ENCODE measurements at regions not wholly inside any gene's neighbourhood (a gene's known extent, or its start where the extent isn't known, plus 50 kb on each side); places are given as distances from the start of the nearest gene placed in this dataset.
"Not testable (repeated sequence)": the region's sequence is repeated elsewhere in the genome, so short reads cannot be mapped to it uniquely, and the experiment has no call there.

GRCh38 chr11:122604621-122605020 lies 50.9 kb upstream of the UBASH3B start:
- no peaks in the 10 kb centered on the region for H3K9me3 Mint-ChIP-seq
- H3K36me3 Mint-ChIP-seq = no peaks in the 10 kb centered on the region
- POLR2A ChIA-PET = no interaction called here
- H3K27me3 Mint-ChIP-seq = peaks cover 0 to 9% (median 0%) of the 10 kb centered on the region in 5 donors
- DNase-seq = no peak
- no peak overlapping the region for H3K4me3 Mint-ChIP-seq
- peaks cover 0 to 5% (median 0%) of the 10 kb centered on the region in 4 donors for H3K4me1 Mint-ChIP-seq
- H3K27ac Mint-ChIP-seq = no peak overlapping the region
- ATAC-seq = no peak

- DNase-seq = no peak
- Mint-ChIP-seq H3K27me3 (peaks cover 0 to 11% (median 3%) of the 10 kb centered on the region in 5 donors), H3K27ac (peak overlapping the region in 1 of 10 donors; percentile 44), H3K9me3 (no peaks in the 10 kb centered on the region), H3K36me3 (no peaks in the 10 kb centered on the region), H3K4me1 (peaks cover 0 to 5% (median 0%) of the 10 kb centered on the region in 4 donors), H3K4me3 (no peak overlapping the region)
- no peak for ATAC-seq
- POLR2A ChIA-PET = no interaction called here
Measured at GRCh38 chr11:122601141-122602125, 54.1 kb upstream of the UBASH3B start.

- peak overlapping the region in 1 of 10 donors; percentile 44 for H3K27ac Mint-ChIP-seq
- H3K36me3 Mint-ChIP-seq = no peaks in the 10 kb centered on the region
- H3K9me3 Mint-ChIP-seq = no peaks in the 10 kb centered on the region
- no peak overlapping the region for H3K4me3 Mint-ChIP-seq
- no peak for ATAC-seq
- peaks cover 0 to 11% (median 3%) of the 10 kb centered on the region in 5 donors for H3K27me3 Mint-ChIP-seq
- peaks cover 0 to 5% (median 0%) of the 10 kb centered on the region in 4 donors for H3K4me1 Mint-ChIP-seq
- POLR2A ChIA-PET = no interaction called here
- DNase-seq = no peak
Measured at GRCh38 chr11:122600290-122600689, 55.2 kb upstream of the UBASH3B start.

- DNase-seq (no peak), ATAC-seq (no peak)
- H3K27ac Mint-ChIP-seq = no peak overlapping the region
- H3K36me3 Mint-ChIP-seq = no peaks in the 10 kb centered on the region
- H3K4me3 Mint-ChIP-seq = no peak overlapping the region
- POLR2A ChIA-PET = no interaction called here
- peaks cover 0 to 5% (median 0%) of the 10 kb centered on the region in 4 donors for H3K4me1 Mint-ChIP-seq
- H3K9me3 Mint-ChIP-seq = no peaks in the 10 kb centered on the region
- H3K27me3 Mint-ChIP-seq = peaks cover 0 to 9% (median 5%) of the 10 kb centered on the region in 5 donors
Measured at GRCh38 chr11:122599434-122599833, 56.1 kb upstream of the UBASH3B start.

GRCh38 chr11:122598971-122599370 lies 56.6 kb upstream of the UBASH3B start:
- DNase-seq (no peak), ATAC-seq (no peak)
- H3K27ac Mint-ChIP-seq = no peak overlapping the region
- H3K4me3 Mint-ChIP-seq = no peak overlapping the region
- peaks cover 0 to 8% (median 4%) of the 10 kb centered on the region in 5 donors for H3K27me3 Mint-ChIP-seq
- peaks cover 0 to 5% (median 0%) of the 10 kb centered on the region in 4 donors for H3K4me1 Mint-ChIP-seq
- H3K36me3 Mint-ChIP-seq = no peaks in the 10 kb centered on the region
- H3K9me3 Mint-ChIP-seq = no peaks in the 10 kb centered on the region
- POLR2A ChIA-PET = no interaction called here

- no peak for ATAC-seq
- POLR2A ChIA-PET = interaction anchor here (0.6 kb wide), 1 partner anchor 173 kb away, joined by 3 read pairs; no protein-coding TSS in a partner anchor
Measured at GRCh38 chr11:122597511-122597910, 58.0 kb upstream of the UBASH3B start.

GRCh38 chr11:122594986-122595645 lies 60.4 kb upstream of the UBASH3B start:
- ATAC-seq (no peak), DNase-seq (no peak)
- no peaks in the 10 kb centered on the region for H3K9me3 Mint-ChIP-seq
- no peak overlapping the region for H3K27ac Mint-ChIP-seq
- no peak overlapping the region for H3K4me3 Mint-ChIP-seq
- no peaks in the 10 kb centered on the region for H3K4me1 Mint-ChIP-seq
- peaks cover 7 to 25% (median 13%) of the 10 kb centered on the region in 5 donors for H3K27me3 Mint-ChIP-seq
- no peaks in the 10 kb centered on the region for H3K36me3 Mint-ChIP-seq
- POLR2A ChIA-PET = no interaction called here

More at GRCh38 chr11:122597511-122597910, 58.0 kb upstream of the UBASH3B start:
- no peaks in the 10 kb centered on the region for H3K9me3 Mint-ChIP-seq
- no peaks in the 10 kb centered on the region for H3K4me1 Mint-ChIP-seq
- H3K27me3 Mint-ChIP-seq = peaks cover 5 to 17% (median 7%) of the 10 kb centered on the region in 5 donors
- no peak overlapping the region for H3K4me3 Mint-ChIP-seq
- H3K36me3 Mint-ChIP-seq = no peaks in the 10 kb centered on the region
- no peak overlapping the region for H3K27ac Mint-ChIP-seq
- DNase-seq = no peak

- H3K36me3 Mint-ChIP-seq = peaks cover 0 to 4% (median 0%) of the 10 kb centered on the region in 3 donors
- ATAC-seq (no peak), DNase-seq (no peak)
- no peaks in the 10 kb centered on the region for H3K9me3 Mint-ChIP-seq
- no peak overlapping the region for H3K27ac Mint-ChIP-seq
- H3K4me1 Mint-ChIP-seq = no peaks in the 10 kb centered on the region
- no peak overlapping the region for H3K4me3 Mint-ChIP-seq
- peaks cover 16 to 32% (median 20%) of the 10 kb centered on the region in 5 donors for H3K27me3 Mint-ChIP-seq
- POLR2A ChIA-PET = no interaction called here
Measured at GRCh38 chr11:122593473-122594420, 61.8 kb upstream of the UBASH3B start.

GRCh38 chr11:122592641-122593040 lies 62.9 kb upstream of the UBASH3B start:
- Mint-ChIP-seq H3K27ac (no peak overlapping the region), H3K4me1 (no peaks in the 10 kb centered on the region), H3K4me3 (no peak overlapping the region), H3K9me3 (peaks cover 0 to 9% (median 0%) of the 10 kb centered on the region in 9 donors), H3K36me3 (peaks cover 0 to 9% (median 4%) of the 10 kb centered on the region in 3 donors), H3K27me3 (peaks cover 16 to 32% (median 20%) of the 10 kb centered on the region in 5 donors)
- POLR2A ChIA-PET = no interaction called here
- ATAC-seq (no peak), DNase-seq (no peak)

GRCh38 chr11:122584670-122585069 lies 70.9 kb upstream of the UBASH3B start:
- Mint-ChIP-seq H3K36me3 (peaks cover 0 to 5% (median 4%) of the 10 kb centered on the region in 3 donors), H3K9me3 (peaks cover 0 to 9% (median 0%) of the 10 kb centered on the region in 9 donors), H3K4me1 (peaks cover 8 to 14% (median 10%) of the 10 kb centered on the region in 4 donors), H3K27me3 (peaks cover 0 to 9% (median 5%) of the 10 kb centered on the region in 5 donors), H3K4me3 (no peak overlapping the region), H3K27ac (no peak overlapping the region)
- DNase-seq = no peak
- ATAC-seq = no peak
- POLR2A ChIA-PET = no interaction called here

GRCh38 chr11:122580071-122580470 lies 75.5 kb upstream of the UBASH3B start:
- not testable (repeated sequence) for H3K9me3 Mint-ChIP-seq, H3K36me3 Mint-ChIP-seq, H3K27me3 Mint-ChIP-seq, ATAC-seq, DNase-seq
- peaks cover 8 to 14% (median 10%) of the 10 kb centered on the region in 4 donors for H3K4me1 Mint-ChIP-seq
- H3K4me3 Mint-ChIP-seq = peak overlapping the region in 5 of 10 donors; percentile 85 to 88 (median 86)
- H3K27ac Mint-ChIP-seq = peak overlapping the region in 2 of 10 donors; percentile 17 to 72
- POLR2A ChIA-PET = interaction anchor here (1.4 kb wide), 1 partner anchor 441 kb away, joined by 4 read pairs; no protein-coding TSS in a partner anchor
